HUDEP-2 (cell line): ENCODE measurements at regions not wholly inside any gene's neighbourhood (a gene's known extent, or its start where the extent isn't known, plus 50 kb on each side); places are given as distances from the start of the nearest gene placed in this dataset.

Experiments used
- DNase-seq, 76 experiments: peaks; one replicate each; lab custom pipeline; 2025; ENCODE audit not compliant: unreplicated experiment in 76 of 76; lab: John Stamatoyannopoulos, UW

DNA sequence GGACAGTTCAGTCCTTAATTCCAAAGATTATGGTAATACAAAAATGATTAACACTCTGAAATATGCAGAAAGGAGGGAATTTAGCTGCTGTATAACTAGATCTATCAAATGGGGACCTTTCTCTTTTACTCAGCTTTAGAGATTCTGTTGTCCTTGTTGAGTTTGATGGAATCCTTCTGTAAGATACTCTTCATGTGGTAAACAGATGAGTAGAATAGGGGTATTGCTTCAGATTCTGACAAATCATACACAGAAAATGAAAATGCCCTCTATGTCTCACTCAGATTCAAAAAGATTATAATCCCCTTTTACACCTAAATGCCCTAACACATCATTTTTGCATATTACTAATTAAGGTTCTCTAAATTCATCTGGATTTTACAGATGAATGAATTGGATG is 50.7 kb downstream of the ARHGAP35 start:
- DNase-seq = no peak

DNA sequence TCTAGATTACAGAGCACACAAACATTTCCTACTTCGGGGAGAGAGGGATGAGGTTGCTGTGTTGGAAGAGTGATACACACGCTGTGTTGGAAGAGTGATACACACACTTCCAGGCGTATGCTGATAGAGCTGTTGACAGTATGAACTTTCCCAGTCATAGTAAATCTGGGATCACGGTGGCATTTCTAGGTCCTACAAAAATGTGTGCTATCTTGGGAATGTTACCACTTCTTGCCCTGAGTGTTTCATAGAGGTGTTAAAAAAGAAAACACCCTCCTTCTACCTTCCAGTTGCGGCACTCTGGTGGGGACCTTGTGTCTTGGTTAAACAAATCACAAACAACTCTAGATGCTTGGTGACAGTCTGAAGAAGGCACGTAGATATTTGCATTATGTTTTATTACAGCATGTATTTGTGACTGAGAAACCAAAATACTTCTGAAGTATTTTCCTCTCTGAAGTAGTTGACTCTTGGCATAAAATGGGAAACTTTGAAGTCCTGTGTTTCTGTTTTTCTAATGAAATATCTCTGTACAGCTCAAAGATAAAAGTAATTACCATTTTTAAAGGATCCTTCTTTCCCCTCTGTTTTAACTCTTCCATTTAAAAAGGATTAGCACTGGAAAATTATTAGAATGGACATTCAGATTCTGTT is 52.5 kb downstream of the ARHGAP35 start:
- DNase-seq = no peak

GRCh38 chr19:46913852-46914430 is 53.1 kb downstream of the ARHGAP35 start:
- no peak for DNase-seq

GRCh38 chr19:46915386-46915785 is 54.6 kb downstream of the ARHGAP35 start:
- no peak for DNase-seq

DNA sequence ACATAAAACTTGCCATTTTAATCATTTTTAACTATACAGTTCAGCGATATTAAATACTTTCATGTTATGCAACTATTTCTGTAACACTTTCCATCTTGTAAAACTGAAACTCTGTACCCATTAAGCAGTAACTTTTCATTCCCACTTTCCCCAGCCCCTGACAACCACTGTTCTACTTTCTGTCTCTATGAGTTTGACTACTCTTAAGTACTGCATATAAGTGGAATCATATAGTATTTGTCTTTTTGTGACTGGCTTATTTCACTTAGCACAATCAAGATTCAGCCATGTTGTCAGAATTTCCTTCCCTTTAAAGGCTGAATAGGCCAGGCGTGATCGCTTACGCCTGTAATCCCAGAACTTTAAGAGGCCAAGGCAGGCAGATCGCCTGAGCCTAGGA is 56.2 kb downstream of the ARHGAP35 start:
- no peak for DNase-seq

GRCh38 chr19:46919324-46919723 is 58.5 kb downstream of the ARHGAP35 start:
- no peak for DNase-seq

GRCh38 chr19:46920362-46920761 is 59.6 kb downstream of the ARHGAP35 start:
- DNase-seq = no peak

GRCh38 chr19:46921071-46921470 is 60.3 kb downstream of the ARHGAP35 start:
- DNase-seq = no peak

DNA sequence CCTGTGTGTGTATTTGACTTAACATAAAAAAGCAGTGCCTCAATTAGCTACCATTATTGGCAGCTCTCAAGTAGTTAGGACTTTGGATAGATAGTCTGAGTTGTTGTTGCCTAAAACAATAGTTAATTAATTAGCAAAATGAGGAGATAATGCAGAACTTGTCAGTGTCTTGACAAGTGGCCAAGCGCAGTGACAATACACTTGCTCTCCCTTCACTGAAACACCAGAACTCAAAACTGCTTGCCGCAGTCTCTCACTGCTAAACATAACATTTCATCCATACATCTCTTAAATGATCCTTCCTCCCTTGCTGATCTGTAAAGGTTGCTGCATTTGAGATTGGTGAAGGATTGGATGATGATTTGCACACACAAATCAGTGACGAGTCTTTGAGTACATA is 61.7 kb downstream of the ARHGAP35 start:
- no peak for DNase-seq

GRCh38 chr19:46924874-46925547 is 64.2 kb downstream of the ARHGAP35 start:
- DNase-seq = no peak

GRCh38 chr19:46925548-46925950 is 64.8 kb downstream of the ARHGAP35 start:
- DNase-seq = no peak

GRCh38 chr19:46926170-46927071 is 65.6 kb downstream of the ARHGAP35 start:
- DNase-seq = no peak

DNA sequence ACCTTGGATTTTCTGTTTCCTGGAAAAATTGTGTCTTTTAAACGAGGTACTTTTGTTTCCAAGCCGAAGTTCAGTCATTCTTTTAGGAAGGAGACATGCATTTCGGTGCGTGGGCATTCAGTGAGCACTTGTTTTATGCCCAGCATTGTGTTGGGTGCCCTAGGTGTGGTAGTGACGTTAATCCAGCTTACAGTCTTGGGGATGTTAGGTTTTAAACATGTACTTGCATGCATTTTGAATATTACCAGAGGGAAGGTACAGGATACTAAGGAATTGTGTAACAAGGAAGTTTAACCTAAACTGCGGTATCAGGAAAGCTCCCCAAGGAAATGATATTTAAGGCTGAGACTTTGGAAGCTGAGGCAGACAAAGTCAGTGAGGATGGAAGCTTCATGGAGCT is 66.3 kb downstream of the ARHGAP35 start:
- DNase-seq = no peak

DNA sequence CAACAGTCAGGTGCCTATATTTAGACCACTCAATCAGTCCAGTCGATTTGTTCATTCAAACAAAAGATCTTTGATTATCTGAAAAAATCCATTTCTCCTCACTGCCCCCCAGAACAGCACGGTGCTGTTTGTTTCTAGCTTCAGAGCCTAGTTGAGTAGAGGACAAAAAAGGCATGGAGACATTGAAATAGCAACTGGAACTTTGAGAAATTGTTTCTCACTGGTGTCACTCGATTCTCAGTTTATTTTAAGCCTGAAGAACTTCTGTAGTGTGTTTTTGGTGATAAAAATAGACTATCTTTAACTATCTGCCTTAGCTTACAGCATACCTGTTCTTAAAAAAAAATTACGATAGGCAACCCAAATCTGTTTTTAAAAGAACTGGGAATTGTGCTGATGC is 67.1 kb downstream of the ARHGAP35 start:
- DNase-seq = no peak

GRCh38 chr19:46928951-46929350 is 68.2 kb downstream of the ARHGAP35 start:
- DNase-seq = no peak

DNA sequence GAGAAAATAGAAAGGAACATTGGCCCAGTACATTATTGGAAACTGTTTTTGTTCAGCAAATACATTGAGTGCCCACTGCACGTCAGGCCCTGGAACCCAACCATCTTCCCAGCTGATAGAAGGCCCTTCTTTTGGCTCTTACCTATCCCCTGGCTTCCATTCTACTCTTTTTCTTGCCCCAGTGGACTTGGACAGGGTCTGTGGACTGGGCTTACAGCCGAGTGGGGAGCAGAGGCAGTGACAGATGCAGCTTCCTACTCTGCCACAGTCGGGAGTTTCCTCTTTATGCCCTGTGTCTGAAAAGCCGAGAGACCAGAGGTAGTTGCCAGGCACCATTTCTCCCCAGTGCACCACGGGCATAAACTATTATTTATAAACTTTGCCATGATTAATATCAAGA is 70.4 kb downstream of the ARHGAP35 start:
- DNase-seq = no peak

DNA sequence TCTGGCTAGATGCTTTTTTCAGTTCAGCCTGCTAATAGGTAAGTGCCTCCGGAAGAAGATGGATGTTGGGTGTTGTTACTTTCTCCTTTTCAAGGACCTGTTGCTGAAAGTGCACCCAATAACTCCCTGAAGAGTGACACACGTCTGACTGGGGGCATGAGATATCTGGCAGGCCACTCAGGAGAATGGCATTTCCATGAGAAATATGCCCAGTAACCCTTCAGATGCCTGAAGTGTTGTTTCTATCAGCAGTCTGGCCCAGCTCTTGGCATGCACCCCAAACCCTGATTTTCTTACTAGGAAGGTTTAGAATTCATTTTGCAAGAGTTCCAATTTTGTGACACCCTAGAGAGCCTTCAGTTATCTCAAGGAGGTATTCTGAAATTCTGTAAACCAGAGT is 71.5 kb downstream of the ARHGAP35 start:
- DNase-seq = no peak

GRCh38 chr19:46935066-46935663 is 74.4 kb downstream of the ARHGAP35 start:
- no peak for DNase-seq

DNA sequence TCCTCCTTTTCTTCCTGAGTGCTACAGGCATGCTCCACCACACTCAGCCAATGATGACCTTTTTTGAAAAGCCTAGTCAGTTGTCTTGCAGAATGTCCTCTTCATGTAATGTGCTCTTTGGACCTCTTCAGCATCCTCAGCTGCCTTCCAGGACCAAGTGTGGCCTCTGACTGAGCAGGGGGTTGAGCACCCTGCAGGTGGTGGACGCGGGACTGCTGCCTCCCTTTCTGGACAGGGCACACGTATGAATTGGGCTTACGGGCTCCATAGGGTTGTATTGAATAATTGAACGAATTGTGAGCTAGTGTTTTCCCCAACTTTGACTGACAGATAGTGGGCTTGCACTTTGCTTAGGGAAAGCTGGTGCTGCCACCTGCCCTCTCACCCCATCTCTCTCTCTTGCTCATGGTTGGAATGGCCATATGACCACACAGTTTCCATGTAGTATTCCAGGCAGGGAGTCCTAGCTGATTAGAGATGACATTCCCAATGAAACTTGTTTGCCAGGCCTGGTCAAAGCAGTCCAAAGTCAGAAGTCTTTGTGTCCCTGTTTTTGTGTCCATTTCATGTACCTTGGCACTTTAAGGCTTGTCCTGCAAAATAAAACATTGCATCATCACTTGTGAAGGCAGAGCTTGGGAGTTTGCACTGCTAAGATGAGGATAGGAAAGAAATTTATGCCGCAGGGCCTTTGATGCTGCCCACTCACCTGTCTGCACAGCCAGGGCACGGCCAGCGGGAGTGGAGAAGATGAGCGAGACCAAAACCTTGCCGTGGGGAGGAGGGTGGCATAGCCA is 76.3 kb upstream of the NPAS1 start:
- no peak for DNase-seq

DNA sequence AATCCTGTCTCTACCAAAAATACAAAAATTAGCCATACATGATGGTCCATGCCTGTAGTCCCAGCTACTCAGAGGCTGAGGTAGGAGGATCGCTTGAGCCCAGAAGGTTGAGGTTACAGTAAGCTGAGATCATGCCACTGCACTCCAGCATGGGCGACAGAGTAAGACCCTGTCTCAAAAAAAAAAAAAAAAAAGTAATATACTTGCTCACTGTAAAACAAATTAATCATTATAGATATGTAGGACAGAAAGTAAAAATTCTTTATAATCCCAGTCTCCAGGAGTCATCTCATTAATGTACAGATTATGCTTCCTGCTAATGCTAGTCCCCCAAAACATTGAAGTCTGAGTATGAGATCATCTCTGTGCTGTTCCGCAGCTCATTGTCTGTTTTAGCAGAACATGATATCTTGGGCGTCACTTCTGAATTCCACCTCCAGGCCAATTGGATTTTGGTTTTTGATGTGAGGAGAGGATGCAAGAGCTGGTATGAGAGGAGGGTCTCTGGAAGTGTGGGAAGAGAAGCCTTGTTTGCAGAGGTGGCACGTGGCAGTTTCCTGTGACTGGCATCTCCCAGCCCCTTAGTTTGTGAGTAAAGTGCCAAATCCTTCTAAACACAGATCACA is 75.4 kb upstream of the NPAS1 start:
- no peak for DNase-seq
